ENCODE measurements at regions not wholly inside any gene's neighbourhood (a gene's known extent, or its start where the extent isn't known, plus 50 kb on each side); places are given as distances from the start of the nearest gene placed in this dataset.

- no peaks in the 10 kb centered on the region for H3K27me3 ChIP-seq (ENCODE audit: insufficient read depth, low read length, poor library complexity, severe bottlenecking)
- H3K4me2 ChIP-seq (ENCODE audit: low read depth, low read length, poor library complexity, severe bottlenecking), result no peak overlapping the region
- H2AFZ ChIP-seq (ENCODE audit: low read length), result no peak overlapping the region
- no peak overlapping the region for H3K4me3 ChIP-seq (ENCODE audit: low read length, poor library complexity, severe bottlenecking)
- no peaks in the 10 kb centered on the region for H3K36me3 ChIP-seq (ENCODE audit: insufficient read depth, low read length)
- no peak overlapping the region for H3K9ac ChIP-seq (ENCODE audit: low read depth, low read length, poor library complexity, severe bottlenecking)
- H3F3A ChIP-seq (ENCODE audit: low read depth), result no peaks in the 10 kb centered on the region
- H3K4me1 ChIP-seq (ENCODE audit: insufficient read depth, low read length, poor library complexity, severe bottlenecking), result peaks cover 19% of the 10 kb centered on the region
- H3K9me2 ChIP-seq (replicated peaks; ENCODE audit: low read depth, low read length), result no peaks in the 10 kb centered on the region
- TF ChIP-seq EZH2phosphoT487 (IDR thresholded peaks at IDR 0.05; ENCODE audit: borderline replicate concordance) (no peak), CTCF (conservative IDR thresholded peaks at IDR 0.05; ENCODE audit: low read length) (no peak)
- H4K20me1 ChIP-seq (ENCODE audit: insufficient read depth, low read length, poor library complexity, severe bottlenecking), result no peaks in the 10 kb centered on the region
- no peaks in the 10 kb centered on the region for H3K9me3 ChIP-seq (ENCODE audit: insufficient read depth, low read depth, low read length)
- no peaks in the 10 kb centered on the region for H3K79me2 ChIP-seq (ENCODE audit: insufficient read depth, low read length)
Observed at GRCh38 chr5:145683431-145683830, 151.7 kb downstream of the PRELID2 start.

GRCh38 chr5:145682197-145682899 lies 152.8 kb downstream of the PRELID2 start:
- TF ChIP-seq CTCF (conservative IDR thresholded peaks at IDR 0.05; ENCODE audit: low read length), result no peak
- TF ChIP-seq EZH2phosphoT487 (IDR thresholded peaks at IDR 0.05; ENCODE audit: borderline replicate concordance), result no peak
- no peaks in the 10 kb centered on the region for H3K9me3 ChIP-seq (ENCODE audit: insufficient read depth, low read depth, low read length)
- no peaks in the 10 kb centered on the region for H3K36me3 ChIP-seq (ENCODE audit: insufficient read depth, low read length)
- no peak overlapping the region for H3K4me3 ChIP-seq (ENCODE audit: low read length, poor library complexity, severe bottlenecking)
- H3K9ac ChIP-seq (ENCODE audit: low read depth, low read length, poor library complexity, severe bottlenecking), result no peak overlapping the region
- H3K27me3 ChIP-seq (ENCODE audit: insufficient read depth, low read length, poor library complexity, severe bottlenecking), result no peaks in the 10 kb centered on the region
- H4K20me1 ChIP-seq (ENCODE audit: insufficient read depth, low read length, poor library complexity, severe bottlenecking), result no peaks in the 10 kb centered on the region
- H2AFZ ChIP-seq (ENCODE audit: low read length), result no peak overlapping the region
- H3F3A ChIP-seq (ENCODE audit: low read depth), result no peaks in the 10 kb centered on the region
- H3K9me2 ChIP-seq (replicated peaks; ENCODE audit: low read depth, low read length), result no peaks in the 10 kb centered on the region
- peaks cover 19% of the 10 kb centered on the region for H3K4me1 ChIP-seq (ENCODE audit: insufficient read depth, low read length, poor library complexity, severe bottlenecking)
- no peaks in the 10 kb centered on the region for H3K79me2 ChIP-seq (ENCODE audit: insufficient read depth, low read length)
- no peak overlapping the region for H3K4me2 ChIP-seq (ENCODE audit: low read depth, low read length, poor library complexity, severe bottlenecking)

GRCh38 chr5:145681686-145682085 lies 153.5 kb downstream of the PRELID2 start:
- TF ChIP-seq CTCF (conservative IDR thresholded peaks at IDR 0.05; ENCODE audit: low read length), result peak; percentile 88
- no peak for TF ChIP-seq EZH2phosphoT487 (IDR thresholded peaks at IDR 0.05; ENCODE audit: borderline replicate concordance)
- Histone ChIP-seq H3K27me3 (ENCODE audit: insufficient read depth, low read length, poor library complexity, severe bottlenecking) (no peaks in the 10 kb centered on the region), H2AFZ (ENCODE audit: low read length) (no peak overlapping the region), H3K9ac (ENCODE audit: low read depth, low read length, poor library complexity, severe bottlenecking) (no peak overlapping the region), H3K9me2 (replicated peaks; ENCODE audit: low read depth, low read length) (no peaks in the 10 kb centered on the region), H3K36me3 (ENCODE audit: insufficient read depth, low read length) (no peaks in the 10 kb centered on the region), H3F3A (ENCODE audit: low read depth) (no peaks in the 10 kb centered on the region), H3K4me2 (ENCODE audit: low read depth, low read length, poor library complexity, severe bottlenecking) (no peak overlapping the region), H3K79me2 (ENCODE audit: insufficient read depth, low read length) (no peaks in the 10 kb centered on the region), H3K9me3 (ENCODE audit: insufficient read depth, low read depth, low read length) (no peaks in the 10 kb centered on the region), H3K4me3 (ENCODE audit: low read length, poor library complexity, severe bottlenecking) (no peak overlapping the region), H4K20me1 (ENCODE audit: insufficient read depth, low read length, poor library complexity, severe bottlenecking) (no peaks in the 10 kb centered on the region), H3K4me1 (ENCODE audit: insufficient read depth, low read length, poor library complexity, severe bottlenecking) (peaks cover 19% of the 10 kb centered on the region)
